ENCODE measurements at regions not wholly inside any gene's neighbourhood (a gene's known extent, or its start where the extent isn't known, plus 50 kb on each side); places are given as distances from the start of the nearest gene placed in this dataset.

DNA sequence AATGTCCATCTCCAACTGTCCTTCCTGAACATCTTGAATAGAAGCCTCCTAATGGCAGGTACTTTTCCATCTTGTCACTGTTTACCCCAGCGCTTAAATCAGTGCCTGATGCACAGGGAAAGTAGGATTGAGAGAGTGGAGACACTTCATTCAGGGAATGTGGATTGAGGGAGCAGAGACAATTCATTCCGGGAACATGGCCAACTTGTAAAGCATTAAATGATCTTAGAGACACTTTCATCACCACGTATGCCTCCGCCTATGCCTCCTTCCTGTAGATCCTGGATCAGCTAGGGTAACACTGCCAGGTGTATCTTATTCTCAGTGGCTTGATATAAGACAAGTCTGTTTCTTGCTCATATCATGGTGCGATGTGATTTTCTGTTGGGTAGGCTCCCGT is 67.6 kb upstream of the CSRP2 start:
- TF ChIP-seq CTCF (IDR thresholded peaks at IDR 0.05) = no peak

DNA sequence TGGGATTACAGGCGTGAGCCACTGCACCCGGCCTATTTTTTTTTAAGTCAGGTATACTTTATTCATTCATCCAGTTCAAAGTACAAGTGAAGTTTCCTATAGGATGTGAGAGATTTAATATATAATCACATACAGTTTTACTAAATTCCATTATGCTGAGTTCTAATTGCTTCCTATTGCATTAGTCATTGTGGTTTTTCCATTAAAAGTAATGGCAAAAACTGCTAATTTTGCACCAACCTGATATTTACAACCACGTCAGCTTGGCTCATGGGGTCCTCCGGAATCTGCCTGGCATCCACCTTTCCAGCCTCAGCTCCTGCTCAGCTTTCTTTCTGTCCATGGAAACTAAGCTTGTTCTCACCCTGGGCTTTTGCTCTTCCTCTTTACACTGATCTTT is 67.0 kb upstream of the CSRP2 start:
- no peak for TF ChIP-seq CTCF (IDR thresholded peaks at IDR 0.05)

DNA sequence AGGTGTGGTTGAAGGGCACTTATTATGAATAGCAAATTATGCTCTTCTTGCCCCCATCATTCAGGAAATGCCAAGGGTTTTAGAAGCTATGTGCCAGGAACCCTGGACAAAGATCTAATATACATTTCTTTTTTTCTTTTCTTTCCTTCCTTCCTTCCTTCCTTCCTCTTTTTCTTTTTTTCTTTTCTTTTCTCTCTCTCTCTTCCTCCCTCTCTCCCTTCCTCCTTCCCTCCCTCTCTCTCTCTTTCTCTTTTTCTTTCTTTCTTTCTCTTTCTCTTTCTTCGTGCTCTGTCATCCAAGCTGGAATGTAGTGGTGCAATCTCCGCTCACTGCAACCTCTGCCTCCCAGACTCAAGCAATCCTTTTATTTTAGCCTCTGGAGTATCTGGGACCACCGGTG is 66.1 kb upstream of the CSRP2 start:
- TF ChIP-seq CTCF (IDR thresholded peaks at IDR 0.05) = no peak

DNA sequence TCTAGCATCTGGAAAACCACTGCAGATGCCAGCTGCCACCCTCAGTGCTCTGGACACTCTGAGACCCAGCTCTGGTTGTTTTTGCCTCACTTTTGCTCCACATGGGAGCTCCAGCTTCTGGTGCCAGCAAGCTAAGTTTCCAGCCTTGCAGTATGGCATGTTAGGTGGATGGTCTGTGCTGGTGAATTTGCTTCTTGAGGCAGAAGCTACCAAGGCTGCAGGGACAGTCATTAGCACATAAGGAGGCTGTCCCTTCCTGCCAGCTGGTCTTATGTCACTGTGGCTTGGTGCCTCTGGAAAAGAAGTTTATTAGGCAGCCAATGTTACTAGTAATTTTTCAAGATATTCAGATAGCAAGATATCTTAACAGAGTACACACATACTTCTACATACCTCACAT is 64.2 kb upstream of the CSRP2 start:
- TF ChIP-seq CTCF (IDR thresholded peaks at IDR 0.05) = no peak

DNA sequence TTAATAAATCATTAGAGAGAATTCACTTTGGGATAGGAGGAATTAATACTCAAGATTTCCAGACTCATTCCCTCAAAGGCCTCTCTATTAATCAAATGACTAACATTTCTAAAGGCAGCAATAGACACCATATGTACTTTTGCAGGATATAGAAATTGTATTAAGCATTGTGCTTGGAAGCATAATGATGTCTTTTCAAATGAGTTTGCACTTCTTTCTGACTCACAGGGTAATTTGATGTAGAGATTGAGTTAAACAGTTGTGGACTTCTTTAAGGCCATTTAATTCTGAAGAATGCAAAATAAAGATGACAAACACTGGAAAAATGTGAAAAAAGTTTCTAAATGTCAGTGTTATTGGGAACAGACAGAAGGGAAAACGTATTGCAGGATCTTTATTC is 63.4 kb upstream of the CSRP2 start:
- TF ChIP-seq CTCF (IDR thresholded peaks at IDR 0.05) = no peak

DNA sequence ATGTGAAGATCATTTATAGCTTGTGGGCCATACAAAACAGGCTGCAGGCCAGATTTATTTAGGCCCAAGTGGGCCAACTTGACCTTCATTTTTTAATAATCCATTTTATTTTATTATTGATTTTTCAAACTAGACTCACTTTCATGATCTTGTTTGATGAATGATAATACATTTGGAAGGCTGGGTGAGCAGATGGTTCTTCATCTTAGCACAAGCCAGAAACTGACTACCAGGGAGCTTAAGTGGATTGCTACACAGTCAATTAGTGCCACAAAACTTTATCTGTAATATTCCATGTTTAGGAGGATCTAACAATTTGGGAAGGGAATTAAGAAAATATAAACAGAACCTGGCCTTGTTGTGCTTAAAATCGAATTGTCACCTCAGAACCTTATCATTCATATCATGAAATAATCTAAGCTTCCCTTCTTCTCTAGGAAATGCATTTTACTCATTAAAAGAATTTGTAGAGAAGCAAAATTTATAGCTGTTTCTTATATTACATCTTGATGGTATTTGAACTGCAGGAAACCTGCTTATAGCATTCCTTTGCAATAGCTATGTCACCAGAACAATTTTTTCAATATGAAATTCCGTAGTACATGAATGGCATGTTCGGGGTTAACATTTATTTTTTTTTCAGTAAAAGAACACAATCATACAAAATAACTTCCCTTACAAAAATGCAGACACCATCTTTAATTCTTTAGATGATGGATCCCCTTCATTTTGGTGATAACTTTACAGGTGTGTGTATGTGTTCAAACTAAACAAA is 62.0 kb upstream of the CSRP2 start:
- no peak for TF ChIP-seq CTCF (IDR thresholded peaks at IDR 0.05)

- no peak for TF ChIP-seq CTCF (IDR thresholded peaks at IDR 0.05)
These were observed 60.9 kb upstream of the CSRP2 start for GRCh38 chr12:76939701-76940100.

Data from LNCAP (cell line).